ENCODE measurements at regions not wholly inside any gene's neighbourhood (a gene's known extent, or its start where the extent isn't known, plus 50 kb on each side); places are given as distances from the start of the nearest gene placed in this dataset.

DNA sequence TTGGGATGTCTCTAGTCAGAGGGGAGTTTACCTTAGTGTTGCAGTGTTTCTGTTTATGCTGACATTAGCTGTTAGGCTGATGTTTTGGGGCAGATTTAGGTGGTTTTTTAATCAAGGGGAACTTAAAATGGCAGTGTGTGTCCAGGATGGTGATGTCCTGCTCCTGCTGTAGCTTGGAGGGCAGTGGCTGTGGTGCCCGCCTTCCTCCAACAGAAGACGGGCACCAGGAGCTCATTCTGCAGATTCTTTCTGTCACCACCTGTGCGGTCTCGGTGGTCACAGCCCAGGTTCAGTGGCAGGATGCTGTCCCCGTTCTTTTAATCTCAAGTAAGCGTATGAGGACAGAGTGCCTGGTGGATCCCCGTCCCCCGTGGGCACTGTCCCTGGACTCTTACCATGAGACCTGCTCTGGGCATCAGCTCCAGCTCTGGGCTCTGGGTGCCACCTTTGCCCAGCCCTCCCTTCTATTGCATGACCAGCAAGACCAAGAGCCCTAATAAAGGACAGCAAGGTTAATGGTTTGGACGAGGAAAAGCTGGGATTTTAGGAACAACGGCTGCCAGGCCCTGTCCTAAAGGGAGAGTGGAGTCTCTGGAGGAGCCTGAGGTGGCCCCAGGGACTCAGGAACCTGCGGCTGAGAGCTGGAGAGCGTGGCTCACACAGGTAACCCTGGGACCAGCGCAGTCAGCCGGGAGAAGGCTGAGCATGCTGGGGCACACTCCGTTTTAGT, 217.3 kb downstream of the ERMARD start:
- CTCF ChIA-PET: interaction anchor here (1.2 kb wide), 1 partner anchor 137 kb away, joined by 4 read pairs; no protein-coding TSS in a partner anchor
- DNase-seq: peak; percentile 7
- Histone ChIP-seq H3K9ac (no peak overlapping the region), H3K9me3 (no peaks in the 10 kb centered on the region), H3F3A (replicated peaks; ENCODE audit: insufficient read depth) (no peaks in the 10 kb centered on the region), H3K4me2 (no peak overlapping the region), H2AFZ (ENCODE audit: low read depth) (no peak overlapping the region), H3K36me3 (replicated peaks in 1 of 2; ENCODE audit: control insufficient read depth in 1 of 2, insufficient read depth in 2 of 2, low read length in 1 of 2) (no peaks in the 10 kb centered on the region), H3K4me3 (ENCODE audit: low read depth in 2 of 2, low read length in 1 of 2) (no peak overlapping the region), H3K27me3 (ENCODE audit: insufficient read depth) (no peaks in the 10 kb centered on the region), H3K27ac (ENCODE audit: low read depth in 2 of 2, low read length in 1 of 2) (no peak overlapping the region), H3K9me2 (no peaks in the 10 kb centered on the region), H3K79me2 (ENCODE audit: insufficient read depth) (no peaks in the 10 kb centered on the region), H4K20me1 (ENCODE audit: insufficient read depth) (no peaks in the 10 kb centered on the region), H3K4me1 (ENCODE audit: control insufficient read depth in 1 of 2, insufficient read depth in 2 of 2, low read depth in 1 of 2, low read length in 1 of 2) (peaks cover 0 to 14% of the 10 kb centered on the region in 2 experiments; a peak in 1 of 4 replicates)
- WGBS (ENCODE audit: low lambda C conversion rate): 46% methylated on average over 10 of the region's 15 CpGs
- POLR2A ChIA-PET: no interaction called here
- no peak for TF ChIP-seq RAD21 (IDR thresholded peaks at IDR 0.05; ENCODE audit: low read length)
- no peak for TF ChIP-seq JUND (IDR thresholded peaks at IDR 0.05)

GRCh38 chr6:169967687-169968086, 216.3 kb downstream of the ERMARD start:
- WGBS (ENCODE audit: low lambda C conversion rate): 57% methylated on average over 8 of the region's 8 CpGs
- TF ChIP-seq, protein P1, sequence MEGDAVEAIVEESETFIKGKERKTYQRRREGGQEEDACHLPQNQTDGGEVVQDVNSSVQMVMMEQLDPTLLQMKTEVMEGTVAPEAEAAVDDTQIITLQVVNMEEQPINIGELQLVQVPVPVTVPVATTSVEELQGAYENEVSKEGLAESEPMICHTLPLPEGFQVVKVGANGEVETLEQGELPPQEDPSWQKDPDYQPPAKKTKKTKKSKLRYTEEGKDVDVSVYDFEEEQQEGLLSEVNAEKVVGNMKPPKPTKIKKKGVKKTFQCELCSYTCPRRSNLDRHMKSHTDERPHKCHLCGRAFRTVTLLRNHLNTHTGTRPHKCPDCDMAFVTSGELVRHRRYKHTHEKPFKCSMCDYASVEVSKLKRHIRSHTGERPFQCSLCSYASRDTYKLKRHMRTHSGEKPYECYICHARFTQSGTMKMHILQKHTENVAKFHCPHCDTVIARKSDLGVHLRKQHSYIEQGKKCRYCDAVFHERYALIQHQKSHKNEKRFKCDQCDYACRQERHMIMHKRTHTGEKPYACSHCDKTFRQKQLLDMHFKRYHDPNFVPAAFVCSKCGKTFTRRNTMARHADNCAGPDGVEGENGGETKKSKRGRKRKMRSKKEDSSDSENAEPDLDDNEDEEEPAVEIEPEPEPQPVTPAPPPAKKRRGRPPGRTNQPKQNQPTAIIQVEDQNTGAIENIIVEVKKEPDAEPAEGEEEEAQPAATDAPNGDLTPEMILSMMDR (IDR thresholded peaks at IDR 0.05): no peak
- no peak for TF ChIP-seq RFX5 (IDR thresholded peaks at IDR 0.05; ENCODE audit: low read length)
- no peak for TF ChIP-seq GABPA (IDR thresholded peaks at IDR 0.05; ENCODE audit: low read depth)
- no peak for TF ChIP-seq ELF1 (IDR thresholded peaks at IDR 0.05)
- TF ChIP-seq, protein P2, sequence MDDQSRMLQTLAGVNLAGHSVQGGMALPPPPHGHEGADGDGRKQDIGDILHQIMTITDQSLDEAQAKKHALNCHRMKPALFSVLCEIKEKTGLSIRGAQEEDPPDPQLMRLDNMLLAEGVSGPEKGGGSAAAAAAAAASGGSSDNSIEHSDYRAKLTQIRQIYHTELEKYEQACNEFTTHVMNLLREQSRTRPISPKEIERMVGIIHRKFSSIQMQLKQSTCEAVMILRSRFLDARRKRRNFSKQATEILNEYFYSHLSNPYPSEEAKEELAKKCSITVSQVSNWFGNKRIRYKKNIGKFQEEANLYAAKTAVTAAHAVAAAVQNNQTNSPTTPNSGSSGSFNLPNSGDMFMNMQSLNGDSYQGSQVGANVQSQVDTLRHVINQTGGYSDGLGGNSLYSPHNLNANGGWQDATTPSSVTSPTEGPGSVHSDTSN (IDR thresholded peaks at IDR 0.05): no peak
- no peak for TF ChIP-seq ZBTB33 (IDR thresholded peaks at IDR 0.05; ENCODE audit: borderline replicate concordance, low read depth)
- no peaks in the 10 kb centered on the region for H4K20me1 ChIP-seq (ENCODE audit: insufficient read depth)
- DNase-seq: peak; percentile 5
- no peaks in the 10 kb centered on the region for H3K27me3 ChIP-seq (ENCODE audit: insufficient read depth)
- no peaks in the 10 kb centered on the region for H3K36me3 ChIP-seq (replicated peaks in 1 of 2; ENCODE audit: control insufficient read depth in 1 of 2, insufficient read depth in 2 of 2, low read length in 1 of 2)
- no peaks in the 10 kb centered on the region for H3K9me2 ChIP-seq
- ChIA-PET POLR2A (no interaction called here), CTCF (interaction anchor here (1.2 kb wide), 1 partner anchor 136 kb away, joined by 4 read pairs; no protein-coding TSS in a partner anchor)
- H3F3A ChIP-seq (replicated peaks; ENCODE audit: insufficient read depth): no peaks in the 10 kb centered on the region
- H3K27ac ChIP-seq (ENCODE audit: low read depth in 2 of 2, low read length in 1 of 2): no peak overlapping the region
- H3K9ac ChIP-seq: no peak overlapping the region
- H3K4me1 ChIP-seq (ENCODE audit: control insufficient read depth in 1 of 2, insufficient read depth in 2 of 2, low read depth in 1 of 2, low read length in 1 of 2): peaks cover 0 to 12% of the 10 kb centered on the region in 2 experiments; a peak in 1 of 4 replicates
- no peak overlapping the region for H3K4me2 ChIP-seq
- H3K79me2 ChIP-seq (ENCODE audit: insufficient read depth): no peaks in the 10 kb centered on the region
- no peak overlapping the region for H2AFZ ChIP-seq (ENCODE audit: low read depth)
- no peaks in the 10 kb centered on the region for H3K9me3 ChIP-seq
- H3K4me3 ChIP-seq (ENCODE audit: low read depth in 2 of 2, low read length in 1 of 2): no peak overlapping the region

Measured in SK-N-SH (cell line).